ENCODE measurements at regions not wholly inside any gene's neighbourhood (a gene's known extent, or its start where the extent isn't known, plus 50 kb on each side); places are given as distances from the start of the nearest gene placed in this dataset.

- no peak for TF ChIP-seq POLR2AphosphoS5 (IDR thresholded peaks at IDR 0.05)
- no peak for TF ChIP-seq CTCF (IDR thresholded peaks at IDR 0.05)
Measured at GRCh38 chr2:198304859-198305258, 500.5 kb downstream of the PLCL1 start.

All from esophagus muscularis mucosa (tissue), 3 donors.